Right lobe of liver (tissue), 4 donors: ENCODE measurements at regions not wholly inside any gene's neighbourhood (a gene's known extent, or its start where the extent isn't known, plus 50 kb on each side); places are given as distances from the start of the nearest gene placed in this dataset.

Experiments
- POLR2A ChIP-seq: fragments of 450-650 bp; IDR thresholded peaks from one replicate; pipeline ENCODE4 v1.6.1; 2017; ENCODE audit warnings: antibody characterized with exemption, mild to moderate bottlenecking
- TF ChIP-seq, protein P1 (sequence below), 4 donors: fragments of 200-600 bp in 3 of 4; fragments of 450-650 bp in 1 of 4; IDR thresholded peaks; one replicate each; pipeline versions ENCODE4 v1.5.1 to v1.8.0; 2016 to 2022; ENCODE audit warnings: antibody characterized with exemption in 4 of 4, mild to moderate bottlenecking in 2 of 4
- donor health status: DM: no; HTN: no; CAD: no.
- donor health status: DM: no; HTN: no; CAD: no.
- donor health status: DM: no; HTN: yes; CAD: no.

DNA sequence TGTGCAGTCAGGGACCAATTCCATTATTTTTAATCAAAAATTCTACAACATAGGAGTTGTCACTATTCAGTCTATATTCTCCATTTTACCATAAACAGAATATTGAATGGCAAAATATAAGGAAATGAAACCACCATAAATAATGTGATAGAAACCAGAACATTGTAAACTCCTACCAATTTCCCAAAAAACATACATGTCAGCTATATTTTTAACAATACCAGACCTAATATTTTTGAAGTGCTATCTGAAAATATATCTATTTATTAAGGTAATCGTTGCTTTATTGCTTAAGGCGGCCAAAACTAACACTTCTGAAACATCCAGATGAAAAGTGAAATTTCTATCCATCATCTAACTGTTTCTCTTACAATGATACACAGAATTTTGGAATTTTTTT lies 123.0 kb upstream of the C11orf58 start:
- TF ChIP-seq, protein P1, sequence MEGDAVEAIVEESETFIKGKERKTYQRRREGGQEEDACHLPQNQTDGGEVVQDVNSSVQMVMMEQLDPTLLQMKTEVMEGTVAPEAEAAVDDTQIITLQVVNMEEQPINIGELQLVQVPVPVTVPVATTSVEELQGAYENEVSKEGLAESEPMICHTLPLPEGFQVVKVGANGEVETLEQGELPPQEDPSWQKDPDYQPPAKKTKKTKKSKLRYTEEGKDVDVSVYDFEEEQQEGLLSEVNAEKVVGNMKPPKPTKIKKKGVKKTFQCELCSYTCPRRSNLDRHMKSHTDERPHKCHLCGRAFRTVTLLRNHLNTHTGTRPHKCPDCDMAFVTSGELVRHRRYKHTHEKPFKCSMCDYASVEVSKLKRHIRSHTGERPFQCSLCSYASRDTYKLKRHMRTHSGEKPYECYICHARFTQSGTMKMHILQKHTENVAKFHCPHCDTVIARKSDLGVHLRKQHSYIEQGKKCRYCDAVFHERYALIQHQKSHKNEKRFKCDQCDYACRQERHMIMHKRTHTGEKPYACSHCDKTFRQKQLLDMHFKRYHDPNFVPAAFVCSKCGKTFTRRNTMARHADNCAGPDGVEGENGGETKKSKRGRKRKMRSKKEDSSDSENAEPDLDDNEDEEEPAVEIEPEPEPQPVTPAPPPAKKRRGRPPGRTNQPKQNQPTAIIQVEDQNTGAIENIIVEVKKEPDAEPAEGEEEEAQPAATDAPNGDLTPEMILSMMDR (IDR thresholded peaks at IDR 0.05), result no peak
- no peak for TF ChIP-seq POLR2A
